T-cell (primary cell): ENCODE measurements at regions not wholly inside any gene's neighbourhood (a gene's known extent, or its start where the extent isn't known, plus 50 kb on each side); places are given as distances from the start of the nearest gene placed in this dataset.
"Not testable (repeated sequence)": the region's sequence is repeated elsewhere in the genome, so short reads cannot be mapped to it uniquely, and the experiment has no call there.

ENCODE experiments used
- ATAC-seq, 4 experiments: fragments of 200-7000 bp in 3 of 4; fragments of 150-1000 bp in 1 of 4; cut with Tn5 transposase; replicated peaks in 1 of 4; 1 replicate in 3 of 4; 2 replicates in 1 of 4; pipeline ENCODE4 v1.10.0; 2021; ENCODE audit warnings: moderate library complexity in 3 of 4, mild to moderate bottlenecking in 2 of 4, moderate number of reproducible peaks in 1 of 4
- CTCF ChIA-PET, 2 donors: fragments of 300-600 bp; sonication (Branson Sonifier 250); formaldehyde crosslinking; loops; one replicate each; lab custom pipeline; 2022; ENCODE audit warnings: antibody characterized with exemption in 2 of 2; lab: Charles Lee
- POLR2A ChIA-PET, 2 donors: fragments of 300-600 bp; sonication (Branson Sonifier 250); formaldehyde crosslinking; loops; one replicate each; lab custom pipeline; 2022; ENCODE audit warnings: antibody characterized with exemption in 2 of 2; lab: Charles Lee
- DNase-seq, 35 experiments: peaks; one replicate each; pipeline versions ENCODE4 v3.0.0 to v3.0.0-alpha.2; 2013 to 2023
- H3K27ac ChIP-seq: one replicate; pipeline ENCODE4 v1.5.1; 2013; ENCODE audit warnings: low read length
- H3K27me3 ChIP-seq, 2 experiments: replicated peaks in 1 of 2; 1 replicate in 1 of 2; 2 replicates in 1 of 2; pipeline versions ENCODE4 v1.6.1 to v1.7.0; 2013; ENCODE audit warnings: low read length in 1 of 2, mixed read lengths in 1 of 2; ENCODE audit not compliant: control insufficient read depth in 2 of 2, insufficient read depth in 2 of 2; ENCODE audit errors: extremely low read depth in 1 of 2
- H3K36me3 ChIP-seq, 2 donors: 1 replicate in 1 of 2; 2 replicates in 1 of 2; pipeline versions ENCODE4 v1.6.1 to v1.7.0; 2013; ENCODE audit warnings: low read length in 1 of 2; ENCODE audit not compliant: control insufficient read depth in 2 of 2, insufficient read depth in 1 of 2; ENCODE audit errors: extremely low read depth in 1 of 2
- H3K4me1 ChIP-seq, 2 experiments: 1 replicate in 1 of 2; 2 replicates in 1 of 2; pipeline versions ENCODE4 v1.6.1 to v1.7.0; 2013; ENCODE audit warnings: low read length in 2 of 2, mixed read lengths in 1 of 2; ENCODE audit not compliant: insufficient read depth in 2 of 2, control insufficient read depth in 1 of 2; ENCODE audit errors: extremely low read depth in 1 of 2
- H3K4me3 ChIP-seq, 2 donors: 1 replicate in 1 of 2; 2 replicates in 1 of 2; pipeline versions ENCODE4 v1.5.1 to v1.7.0; 2013; ENCODE audit warnings: mild to moderate bottlenecking in 2 of 2, low read length in 1 of 2, moderate library complexity in 1 of 2; ENCODE audit not compliant: control insufficient read depth in 1 of 2; ENCODE audit errors: extremely low read depth in 1 of 2
- H3K9me3 ChIP-seq: 2 replicates; pipeline ENCODE4 v1.7.0; 2013
- H3K27ac Mint-ChIP-seq, 2 donors: one replicate each; pipeline ENCODE4 v1.8.0; 2020 to 2021; ENCODE audit warnings: mild to moderate bottlenecking in 2 of 2, mixed read lengths in 2 of 2
- H3K27me3 Mint-ChIP-seq, 2 donors: one replicate each; pipeline ENCODE4 v1.8.0; 2021 to 2022; ENCODE audit warnings: mixed read lengths in 2 of 2
- H3K36me3 Mint-ChIP-seq: one replicate; pipeline ENCODE4 v1.8.0; 2021; ENCODE audit warnings: mixed read lengths
- H3K4me1 Mint-ChIP-seq, 3 donors: one replicate each; pipeline ENCODE4 v1.8.0; 2020 to 2022; ENCODE audit warnings: mixed read lengths in 3 of 3, mild to moderate bottlenecking in 1 of 3
- H3K4me3 Mint-ChIP-seq, 3 donors: one replicate each; pipeline ENCODE4 v1.8.0; 2020 to 2022; ENCODE audit warnings: mild to moderate bottlenecking in 3 of 3, mixed read lengths in 3 of 3, moderate library complexity in 3 of 3
- H3K9me3 Mint-ChIP-seq, 3 donors: one replicate each; pipeline ENCODE4 v1.8.0; 2020 to 2022; ENCODE audit warnings: mixed read lengths in 3 of 3
- WGBS: methylation state at CpG from one replicate; pipeline ENCODE4 v1.1.5; 2013; ENCODE audit warnings: missing lambda C conversion rate; ENCODE audit not compliant: insufficient coverage; 5-methylcytosine and 5-hydroxymethylcytosine counted together

GRCh38 chr4:89492581-89493071 is 185.0 kb upstream of the GPRIN3 start:
- WGBS, result no CpG with 5 or more reads among the region's 4 CpGs
- no peak overlapping the region for H3K27ac ChIP-seq
- H3K36me3 ChIP-seq, result no peaks in the 10 kb centered on the region
- no peaks in the 10 kb centered on the region for H3K36me3 Mint-ChIP-seq
- ATAC-seq (no peak), DNase-seq (no peak)
- no peak overlapping the region for H3K4me3 Mint-ChIP-seq
- H3K27ac Mint-ChIP-seq, result no peak overlapping the region
- no peaks in the 10 kb centered on the region for H3K27me3 ChIP-seq
- no peaks in the 10 kb centered on the region for H3K4me1 ChIP-seq
- H3K9me3 ChIP-seq, result no peaks in the 10 kb centered on the region
- H3K4me1 Mint-ChIP-seq, result no peaks in the 10 kb centered on the region
- CTCF ChIA-PET, result no interaction called here
- POLR2A ChIA-PET, result no interaction called here
- H3K4me3 ChIP-seq, result no peak overlapping the region
- no peaks in the 10 kb centered on the region for H3K27me3 Mint-ChIP-seq
- H3K9me3 Mint-ChIP-seq, result no peaks in the 10 kb centered on the region

- CTCF ChIA-PET, result interaction anchor here in 1 of 2 donors (0.6 kb wide), 1 partner anchor 259 kb away, joined by 3 read pairs; no protein-coding TSS in a partner anchor
- Mint-ChIP-seq H3K36me3 (no peaks in the 10 kb centered on the region), H3K27me3 (no peaks in the 10 kb centered on the region), H3K9me3 (no peaks in the 10 kb centered on the region), H3K4me3 (no peak overlapping the region), H3K4me1 (no peaks in the 10 kb centered on the region), H3K27ac (no peak overlapping the region)
- Histone ChIP-seq H3K9me3 (no peaks in the 10 kb centered on the region), H3K4me3 (no peak overlapping the region), H3K4me1 (no peaks in the 10 kb centered on the region), H3K27me3 (no peaks in the 10 kb centered on the region), H3K27ac (no peak overlapping the region), H3K36me3 (no peaks in the 10 kb centered on the region)
- POLR2A ChIA-PET, result no interaction called here
- WGBS, result 29% methylated on average over 2 of the region's 3 CpGs
- no peak for DNase-seq
- ATAC-seq, result no peak
These were observed 184.2 kb upstream of the GPRIN3 start for GRCh38 chr4:89491761-89492160.

GRCh38 chr4:89489921-89490431 is 182.4 kb upstream of the GPRIN3 start:
- ATAC-seq, H3K27me3 Mint-ChIP-seq, H3K36me3 ChIP-seq, H3K4me1 ChIP-seq, H3K9me3 ChIP-seq, DNase-seq, H3K27ac ChIP-seq, CTCF ChIA-PET, H3K4me1 Mint-ChIP-seq, H3K27ac Mint-ChIP-seq, H3K4me3 ChIP-seq, H3K9me3 Mint-ChIP-seq, H3K4me3 Mint-ChIP-seq, H3K27me3 ChIP-seq, POLR2A ChIA-PET, H3K36me3 Mint-ChIP-seq: not testable (repeated sequence)
- 95% methylated on average over 31 of the region's 35 CpGs for WGBS

GRCh38 chr4:89489338-89489771 is 181.8 kb upstream of the GPRIN3 start:
- no peak overlapping the region for H3K4me3 Mint-ChIP-seq
- Histone ChIP-seq H3K27ac (no peak overlapping the region), H3K36me3 (no peaks in the 10 kb centered on the region), H3K9me3 (no peaks in the 10 kb centered on the region), H3K4me1 (no peaks in the 10 kb centered on the region), H3K4me3 (no peak overlapping the region), H3K27me3 (no peaks in the 10 kb centered on the region)
- WGBS, result 85% methylated on average over 3 of the region's 13 CpGs
- H3K4me1 Mint-ChIP-seq, result no peaks in the 10 kb centered on the region
- H3K9me3 Mint-ChIP-seq, result no peaks in the 10 kb centered on the region
- H3K27ac Mint-ChIP-seq, result no peak overlapping the region
- H3K27me3 Mint-ChIP-seq, result no peaks in the 10 kb centered on the region
- no peaks in the 10 kb centered on the region for H3K36me3 Mint-ChIP-seq
- ATAC-seq (no peak), DNase-seq (no peak)
- POLR2A ChIA-PET, result no interaction called here
- CTCF ChIA-PET, result no interaction called here

GRCh38 chr4:89488736-89489135 is 181.1 kb upstream of the GPRIN3 start:
- no peak overlapping the region for H3K4me3 ChIP-seq
- no peaks in the 10 kb centered on the region for H3K4me1 Mint-ChIP-seq
- no peaks in the 10 kb centered on the region for H3K9me3 ChIP-seq
- CTCF ChIA-PET, result no interaction called here
- WGBS, result no CpG with 5 or more reads among the region's 3 CpGs
- no peak overlapping the region for H3K27ac ChIP-seq
- H3K27me3 Mint-ChIP-seq, result no peaks in the 10 kb centered on the region
- DNase-seq (no peak), ATAC-seq (no peak)
- H3K36me3 ChIP-seq, result no peaks in the 10 kb centered on the region
- H3K9me3 Mint-ChIP-seq, result no peaks in the 10 kb centered on the region
- H3K4me1 ChIP-seq, result no peaks in the 10 kb centered on the region
- no peaks in the 10 kb centered on the region for H3K36me3 Mint-ChIP-seq
- no peak overlapping the region for H3K4me3 Mint-ChIP-seq
- POLR2A ChIA-PET, result no interaction called here
- H3K27me3 ChIP-seq, result no peaks in the 10 kb centered on the region
- H3K27ac Mint-ChIP-seq, result no peak overlapping the region

GRCh38 chr4:89486673-89487072 is 179.1 kb upstream of the GPRIN3 start:
- ATAC-seq (no peak), DNase-seq (no peak)
- Mint-ChIP-seq H3K27ac (no peak overlapping the region), H3K4me3 (no peak overlapping the region), H3K4me1 (no peaks in the 10 kb centered on the region), H3K36me3 (no peaks in the 10 kb centered on the region), H3K27me3 (no peaks in the 10 kb centered on the region), H3K9me3 (no peaks in the 10 kb centered on the region)
- H3K36me3 ChIP-seq, result no peaks in the 10 kb centered on the region
- H3K4me3 ChIP-seq, result no peak overlapping the region
- H3K27me3 ChIP-seq, result no peaks in the 10 kb centered on the region
- POLR2A ChIA-PET, result interaction anchor here in 1 of 2 donors (0.7 kb wide), 1 partner anchor 22 kb away, joined by 3 read pairs; no protein-coding TSS in a partner anchor
- H3K9me3 ChIP-seq, result no peaks in the 10 kb centered on the region
- CTCF ChIA-PET, result no interaction called here
- no peaks in the 10 kb centered on the region for H3K4me1 ChIP-seq
- H3K27ac ChIP-seq, result no peak overlapping the region

GRCh38 chr4:89486042-89486441 is 178.4 kb upstream of the GPRIN3 start:
- H3K4me3 ChIP-seq, result no peak overlapping the region
- ChIA-PET POLR2A (no interaction called here), CTCF (no interaction called here)
- H3K27me3 ChIP-seq, result no peaks in the 10 kb centered on the region
- Mint-ChIP-seq H3K27ac (no peak overlapping the region), H3K27me3 (no peaks in the 10 kb centered on the region), H3K4me1 (no peaks in the 10 kb centered on the region), H3K4me3 (no peak overlapping the region), H3K36me3 (no peaks in the 10 kb centered on the region), H3K9me3 (peaks cover 0 to 2% (median 1%) of the 10 kb centered on the region in 3 donors)
- DNase-seq (peak in 1 of 35 experiments; percentile 4), ATAC-seq (no peak)
- no peaks in the 10 kb centered on the region for H3K9me3 ChIP-seq
- H3K36me3 ChIP-seq, result no peaks in the 10 kb centered on the region
- no CpG with 5 or more reads among the region's 3 CpGs for WGBS
- no peaks in the 10 kb centered on the region for H3K4me1 ChIP-seq
- no peak overlapping the region for H3K27ac ChIP-seq
